GM12878 (cell line): ENCODE measurements at regions not wholly inside any gene's neighbourhood (a gene's known extent, or its start where the extent isn't known, plus 50 kb on each side); places are given as distances from the start of the nearest gene placed in this dataset.

Experiments
- CBFB ChIP-seq: IDR thresholded peaks from 2 replicates; pipeline ENCODE4 v1.6.1; 2016; ENCODE audit warnings: antibody characterized with exemption, low read depth
- EP300 ChIP-seq, 2 experiments: fragments of 150-350 bp in 1 of 2; IDR thresholded peaks; 2 replicates each; pipeline ENCODE4 v1.6.1; 2011 to 2012; ENCODE audit warnings: low read depth in 2 of 2, low read length in 2 of 2, borderline replicate concordance in 1 of 2, improper control_type of control experiment in 1 of 2, inconsistent platforms in 1 of 2; ENCODE audit not compliant: control insufficient read depth in 1 of 2
- EZH2 ChIP-seq: IDR thresholded peaks from 2 replicates; pipeline ENCODE4 v1.6.1; 2012; ENCODE audit warnings: low read depth, mild to moderate bottlenecking, control low read depth, inconsistent platforms, low read length, borderline replicate concordance; ENCODE audit not compliant: control insufficient read depth
- GABPA ChIP-seq: IDR thresholded peaks from 2 replicates; pipeline ENCODE4 v1.6.1; 2014; ENCODE audit warnings: antibody characterized with exemption, low read depth, mild to moderate bottlenecking, inconsistent platforms
- MEF2A ChIP-seq: IDR thresholded peaks from 2 replicates; pipeline ENCODE4 v1.6.1; 2011; ENCODE audit warnings: low read depth, mild to moderate bottlenecking, low read length, moderate library complexity; ENCODE audit not compliant: insufficient read depth
- SIN3A ChIP-seq: IDR thresholded peaks from 2 replicates; pipeline ENCODE4 v1.6.1; 2012; ENCODE audit warnings: low read depth, low read length, improper control_type of control experiment
- TF ChIP-seq, protein P1 (sequence below), 3 experiments: IDR thresholded peaks in 2 of 3; conservative IDR thresholded peaks in 1 of 3; 2 replicates each; pipeline ENCODE4 v1.5.1; 2011; ENCODE audit warnings: low read depth in 3 of 3, low read length in 3 of 3, mild to moderate bottlenecking in 3 of 3, control low read depth in 2 of 3, moderate library complexity in 2 of 3, inconsistent platforms in 1 of 3, mixed read lengths in 1 of 3; ENCODE audit not compliant: control insufficient read depth in 2 of 3, insufficient read depth in 1 of 3; ENCODE audit errors: extremely low read depth in 1 of 3

GRCh38 chr2:144967961-144968360, 448.0 kb upstream of the ZEB2 start:
- TF ChIP-seq, protein P1, sequence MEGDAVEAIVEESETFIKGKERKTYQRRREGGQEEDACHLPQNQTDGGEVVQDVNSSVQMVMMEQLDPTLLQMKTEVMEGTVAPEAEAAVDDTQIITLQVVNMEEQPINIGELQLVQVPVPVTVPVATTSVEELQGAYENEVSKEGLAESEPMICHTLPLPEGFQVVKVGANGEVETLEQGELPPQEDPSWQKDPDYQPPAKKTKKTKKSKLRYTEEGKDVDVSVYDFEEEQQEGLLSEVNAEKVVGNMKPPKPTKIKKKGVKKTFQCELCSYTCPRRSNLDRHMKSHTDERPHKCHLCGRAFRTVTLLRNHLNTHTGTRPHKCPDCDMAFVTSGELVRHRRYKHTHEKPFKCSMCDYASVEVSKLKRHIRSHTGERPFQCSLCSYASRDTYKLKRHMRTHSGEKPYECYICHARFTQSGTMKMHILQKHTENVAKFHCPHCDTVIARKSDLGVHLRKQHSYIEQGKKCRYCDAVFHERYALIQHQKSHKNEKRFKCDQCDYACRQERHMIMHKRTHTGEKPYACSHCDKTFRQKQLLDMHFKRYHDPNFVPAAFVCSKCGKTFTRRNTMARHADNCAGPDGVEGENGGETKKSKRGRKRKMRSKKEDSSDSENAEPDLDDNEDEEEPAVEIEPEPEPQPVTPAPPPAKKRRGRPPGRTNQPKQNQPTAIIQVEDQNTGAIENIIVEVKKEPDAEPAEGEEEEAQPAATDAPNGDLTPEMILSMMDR (IDR thresholded peaks at IDR 0.05 in 2 of 3, conservative IDR thresholded peaks at IDR 0.05 in 1 of 3; ENCODE audit: control insufficient read depth in 2 of 3, extremely low read depth in 1 of 3, insufficient read depth in 1 of 3, low read depth in 3 of 3, low read length in 3 of 3): no peak
- TF ChIP-seq GABPA (no peak), SIN3A (no peak), EP300 (IDR thresholded peaks at IDR 0.05; ENCODE audit: borderline replicate concordance in 1 of 2, control insufficient read depth in 1 of 2, low read depth in 2 of 2, low read length in 2 of 2) (no peak), CBFB (no peak), MEF2A (no peak), EZH2 (no peak)
